NCI-H1417 treated with DMSO at 0.1 percent for 48 hours (cell line): ENCODE measurements at regions not wholly inside any gene's neighbourhood (a gene's known extent, or its start where the extent isn't known, plus 50 kb on each side); places are given as distances from the start of the nearest gene placed in this dataset.

Experiments used
- DNase-seq: peaks from one replicate; lab custom pipeline; 2025; lab: John Stamatoyannopoulos, UW

GRCh38 chr7:52700349-52700748 lies 335.1 kb upstream of the POM121L12 start:
- DNase-seq: no peak

- no peak for DNase-seq
Measured at GRCh38 chr7:52695973-52696595, 339.3 kb upstream of the POM121L12 start.

DNA sequence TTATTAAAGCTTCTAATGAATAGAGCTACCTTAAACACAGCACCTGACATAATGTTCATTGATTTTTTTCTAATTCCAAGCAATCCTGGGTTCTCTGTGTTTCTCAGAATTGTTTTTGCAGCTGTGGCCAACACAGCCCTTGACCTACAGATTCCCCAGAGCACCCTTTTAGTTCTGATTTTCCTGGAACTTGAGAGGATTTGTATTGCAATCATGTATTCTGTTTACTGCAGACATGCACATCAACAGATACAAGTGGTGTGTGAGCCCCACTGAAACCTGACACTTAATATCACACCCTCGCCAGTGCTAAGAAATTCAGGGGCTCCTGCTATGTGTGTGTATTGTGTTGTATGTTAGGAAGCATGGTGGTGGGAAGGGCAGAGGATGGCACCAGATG lies 344.2 kb upstream of the POM121L12 start:
- no peak for DNase-seq

- no peak for DNase-seq
Measured at GRCh38 chr7:52689912-52690311, 345.5 kb upstream of the POM121L12 start.

- no peak for DNase-seq
Measured at GRCh38 chr7:52685333-52685732, 350.1 kb upstream of the POM121L12 start.

- DNase-seq: no peak
Measured at GRCh38 chr7:52684388-52684787, 351.0 kb upstream of the POM121L12 start.

DNA sequence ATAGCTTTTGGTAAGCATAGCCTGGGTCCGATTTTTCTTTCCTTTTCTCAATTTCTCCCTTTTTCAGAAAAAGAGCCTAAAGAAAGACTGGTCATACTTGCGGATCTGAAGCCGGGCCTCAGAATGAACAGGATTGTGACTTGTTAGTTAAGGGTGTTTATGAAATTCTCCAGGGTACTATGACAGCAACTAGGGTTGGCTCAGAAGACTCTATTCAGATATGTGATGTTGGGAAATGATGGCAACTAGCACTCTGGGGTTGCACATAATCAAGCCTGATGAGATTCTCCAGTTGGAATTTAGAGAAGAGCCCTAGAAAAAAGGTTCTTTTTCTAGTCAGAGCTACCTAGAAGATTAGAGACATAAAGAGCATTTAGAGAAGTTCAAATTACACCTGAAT lies 352.4 kb upstream of the POM121L12 start:
- no peak for DNase-seq

- DNase-seq: no peak
Measured at GRCh38 chr7:52670608-52671225, 364.7 kb upstream of the POM121L12 start.

DNA sequence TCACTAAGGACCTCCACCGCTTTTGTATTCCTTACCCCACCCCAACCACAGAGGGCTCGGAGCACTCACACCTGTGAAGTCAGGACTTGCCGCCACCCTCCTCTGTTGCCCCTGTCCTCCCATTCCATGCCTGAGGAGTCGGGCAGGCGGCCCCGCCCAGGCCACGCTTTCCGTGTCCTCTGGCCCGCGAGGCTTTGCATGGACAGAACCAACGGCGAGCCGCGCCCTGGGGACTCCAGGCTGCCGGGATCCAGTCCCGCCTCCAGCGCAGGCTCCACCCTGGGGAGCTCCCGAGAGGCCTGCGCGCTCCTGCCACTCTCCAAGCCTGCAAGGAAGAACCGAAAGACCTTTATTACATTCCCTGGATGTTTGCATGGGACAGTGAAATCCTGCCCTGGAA lies 366.4 kb upstream of the POM121L12 start:
- DNase-seq: no peak

DNA sequence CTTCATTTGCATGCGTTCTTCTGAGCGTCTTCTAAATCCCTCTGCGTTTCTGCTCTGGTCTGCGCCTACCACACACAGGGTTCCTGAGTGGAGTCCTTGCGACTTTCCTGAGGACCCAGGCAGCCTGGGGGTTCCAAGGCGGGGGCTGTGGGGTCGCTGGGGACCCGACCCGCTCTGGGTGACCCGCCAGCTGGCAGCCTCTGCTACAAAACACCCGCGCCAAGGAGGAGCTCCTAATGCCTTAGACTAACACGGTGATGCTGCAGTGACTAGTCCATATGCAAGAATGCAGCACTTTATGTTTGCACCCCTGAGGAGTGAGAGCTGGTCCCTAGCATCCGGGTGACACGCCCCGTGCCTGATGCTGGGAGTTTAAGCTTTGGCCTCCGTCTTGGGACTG lies 367.0 kb upstream of the POM121L12 start:
- DNase-seq: no peak

GRCh38 chr7:52659178-52659577 lies 376.3 kb upstream of the POM121L12 start:
- no peak for DNase-seq

- DNase-seq: no peak
Measured at GRCh38 chr7:52656098-52656497, 379.3 kb upstream of the POM121L12 start.

DNA sequence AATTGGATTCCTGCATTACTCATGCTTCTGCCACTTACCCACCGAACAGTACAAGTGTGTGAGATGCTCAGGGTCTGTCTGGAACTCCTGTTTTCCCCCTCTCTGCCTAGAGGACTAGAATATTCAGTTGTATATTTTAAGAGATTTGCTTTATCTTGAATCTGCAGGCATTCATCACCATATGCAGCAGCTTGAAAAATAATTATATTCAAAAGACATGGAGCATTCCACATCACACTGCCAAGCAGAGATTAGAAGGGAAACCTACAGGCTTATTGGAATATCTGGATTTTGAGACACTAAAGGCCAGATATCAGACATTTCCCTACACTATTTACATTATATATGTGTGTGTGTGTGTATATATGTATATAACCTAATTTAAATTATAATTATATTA lies 382.8 kb upstream of the POM121L12 start:
- DNase-seq: no peak

DNA sequence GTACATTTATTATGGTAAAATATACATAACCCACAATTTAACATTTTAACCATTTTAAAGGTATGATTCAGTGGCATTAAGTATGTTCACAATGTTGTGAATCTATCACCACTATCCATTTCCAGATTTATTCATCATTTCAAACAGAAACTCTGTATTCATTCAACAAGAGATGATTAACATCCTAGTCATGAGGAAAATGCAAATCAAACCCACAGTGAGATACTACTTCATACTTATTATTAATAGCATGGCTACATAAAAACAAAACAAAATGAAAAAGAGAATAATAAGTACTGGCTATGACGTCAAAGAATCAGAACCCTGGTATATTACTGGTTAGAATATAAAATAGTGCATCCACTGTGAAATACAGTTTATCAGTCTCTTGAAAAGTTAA lies 386.6 kb upstream of the POM121L12 start:
- no peak for DNase-seq

- DNase-seq: no peak
Measured at GRCh38 chr7:52647046-52647445, 388.4 kb upstream of the POM121L12 start.

DNA sequence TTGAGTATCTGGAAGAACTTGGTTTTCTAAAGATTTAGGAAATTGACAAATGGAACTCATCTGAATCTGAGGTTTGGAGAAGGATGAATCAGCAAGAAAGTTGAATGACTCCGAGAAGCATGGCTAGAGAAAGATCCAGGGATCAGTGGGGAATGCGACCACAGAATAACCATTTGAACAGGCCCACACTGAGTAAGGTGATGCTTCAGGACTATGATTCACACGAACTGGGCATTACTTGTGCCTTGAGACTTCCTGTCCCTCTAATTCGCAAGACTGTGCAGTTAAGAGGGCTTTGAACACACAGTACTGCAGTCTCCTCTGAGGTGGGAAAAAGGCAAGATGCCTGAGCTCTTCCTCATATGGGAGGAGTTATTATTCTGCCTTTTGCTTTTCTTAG lies 395.5 kb upstream of the POM121L12 start:
- DNase-seq: no peak

GRCh38 chr7:52639126-52639525 lies 396.3 kb upstream of the POM121L12 start:
- no peak for DNase-seq

DNA sequence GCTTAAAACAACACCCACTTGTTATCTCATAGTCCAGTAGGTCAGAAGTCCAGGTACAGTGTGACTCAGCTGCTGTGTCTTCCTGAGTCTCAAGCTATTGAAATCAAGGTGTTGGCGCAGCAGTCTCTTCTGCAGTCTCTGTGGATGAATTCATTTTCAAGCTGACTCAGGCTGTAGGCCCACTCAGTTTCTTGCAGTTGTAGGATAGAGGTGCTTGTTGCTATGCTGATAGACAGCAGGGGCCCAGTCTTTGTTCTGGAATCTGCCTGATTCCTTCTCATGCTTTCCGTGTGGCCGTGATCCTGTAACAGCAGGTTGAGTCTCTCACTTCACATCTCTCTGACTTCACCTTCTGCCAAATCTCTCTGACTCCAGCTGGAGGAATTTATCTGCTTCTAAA lies 400.4 kb upstream of the POM121L12 start:
- no peak for DNase-seq

GRCh38 chr7:52620849-52621248 lies 414.6 kb upstream of the POM121L12 start:
- DNase-seq: no peak

GRCh38 chr7:52616552-52616951 lies 418.9 kb upstream of the POM121L12 start:
- DNase-seq: no peak

DNA sequence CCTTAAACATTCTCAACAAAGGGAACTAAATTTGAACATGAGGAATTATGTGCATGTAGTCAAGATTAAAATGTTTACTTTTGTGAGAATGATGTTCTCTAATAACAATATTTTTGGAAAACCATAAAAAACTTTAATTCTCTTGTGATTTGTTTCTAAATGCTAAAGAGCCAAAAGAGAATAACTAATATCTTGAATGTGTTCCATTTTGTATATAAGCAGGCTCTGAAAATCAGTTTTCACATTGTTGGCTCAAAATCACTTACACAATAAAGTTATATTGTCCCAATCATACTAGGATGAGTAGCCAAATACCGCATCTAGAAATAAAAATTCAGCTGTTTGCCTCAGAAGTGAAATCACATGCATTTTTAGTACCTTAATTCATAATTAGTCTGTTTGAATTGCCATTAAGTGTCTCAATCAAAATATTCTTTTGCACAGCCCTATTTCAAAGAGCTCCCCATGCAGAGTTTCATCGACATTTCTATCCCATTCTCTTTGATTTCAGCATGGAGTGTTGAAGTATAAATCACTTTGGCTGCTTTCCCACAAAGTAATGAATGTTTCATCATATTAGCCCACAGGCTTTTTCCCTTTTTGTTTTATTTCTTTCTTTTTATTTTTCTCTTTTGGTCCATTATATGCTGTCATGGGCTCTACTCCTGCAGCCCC lies 420.3 kb upstream of the POM121L12 start:
- DNase-seq: no peak

GRCh38 chr7:52609511-52609910 lies 425.9 kb upstream of the POM121L12 start:
- DNase-seq: no peak

GRCh38 chr7:52592698-52593097 lies 442.7 kb upstream of the POM121L12 start:
- no peak for DNase-seq

DNA sequence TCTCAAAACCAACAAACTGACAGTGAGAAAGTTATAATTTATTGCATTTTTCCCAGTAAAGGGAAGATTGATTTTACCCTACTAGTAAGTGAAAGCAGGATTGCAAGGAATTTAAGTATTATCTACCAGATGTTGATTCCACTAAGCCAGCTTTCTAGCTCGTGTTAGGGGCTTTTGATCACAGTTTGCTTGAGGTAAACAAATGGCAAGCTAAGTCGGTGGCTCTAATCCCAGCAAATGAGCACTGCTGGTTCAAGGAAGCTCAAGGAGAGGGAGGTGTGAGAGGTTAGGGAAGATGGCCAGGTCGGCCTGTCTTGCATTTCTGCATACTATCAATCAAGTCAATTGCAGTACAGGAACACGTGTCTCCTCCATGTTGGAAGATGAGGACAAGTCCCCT lies 448.7 kb upstream of the POM121L12 start:
- DNase-seq: no peak
